ENCODE measurements at regions not wholly inside any gene's neighbourhood (a gene's known extent, or its start where the extent isn't known, plus 50 kb on each side); places are given as distances from the start of the nearest gene placed in this dataset.
A peak's percentile ranks its signal among the peaks of the same experiment; 100 is the strongest.

DNA sequence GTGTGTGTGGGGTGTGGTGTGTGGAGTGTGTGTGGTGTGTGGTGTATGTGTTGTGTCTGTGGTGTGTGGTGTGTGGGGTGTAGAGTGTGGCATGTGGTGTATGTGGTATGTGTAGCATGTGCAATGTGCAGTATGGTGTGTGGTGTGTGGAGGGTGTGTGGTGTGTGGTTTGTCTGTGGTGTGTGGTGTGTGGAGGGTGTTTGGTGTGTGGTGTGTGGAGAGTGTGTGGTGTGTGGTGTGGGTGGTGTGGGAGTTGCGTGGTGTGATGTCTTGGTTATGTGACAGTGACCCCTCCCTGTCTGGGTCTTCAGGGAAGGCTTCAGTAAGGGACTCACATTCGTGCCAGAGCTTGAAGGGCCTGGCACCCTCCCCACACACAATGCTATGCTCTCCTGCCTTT lies 718.2 kb upstream of the SOX11 start:
- Histone ChIP-seq H3K9me3 (ENCODE audit: low read depth) (no peaks in the 10 kb centered on the region), H3K27me3 (no peaks in the 10 kb centered on the region), H3K9ac (no peak overlapping the region), H3K4me1 (peaks cover 8% of the 10 kb centered on the region), H3K79me2 (ENCODE audit: low read depth) (no peaks in the 10 kb centered on the region), H3K27ac (no peak overlapping the region), H3F3A (ENCODE audit: low read depth) (peaks cover 2% of the 10 kb centered on the region), H2AFZ (replicated peaks) (no peak overlapping the region), H3K4me3 (no peak overlapping the region), H3K4me2 (no peak overlapping the region), H3K36me3 (no peaks in the 10 kb centered on the region), H4K20me1 (ENCODE audit: low read depth) (no peaks in the 10 kb centered on the region)
- Mint-ChIP-seq H3K4me3 (no peak overlapping the region), H3K27ac (no peak overlapping the region), H3K9me3 (peaks cover 8% of the 10 kb centered on the region), H3K27me3 (ENCODE audit: insufficient read depth, low read depth) (peaks cover 8% of the 10 kb centered on the region), H3K4me1 (peaks cover 7% of the 10 kb centered on the region), H3K36me3 (peaks cover 1% of the 10 kb centered on the region)
- TF ChIP-seq, protein P1, sequence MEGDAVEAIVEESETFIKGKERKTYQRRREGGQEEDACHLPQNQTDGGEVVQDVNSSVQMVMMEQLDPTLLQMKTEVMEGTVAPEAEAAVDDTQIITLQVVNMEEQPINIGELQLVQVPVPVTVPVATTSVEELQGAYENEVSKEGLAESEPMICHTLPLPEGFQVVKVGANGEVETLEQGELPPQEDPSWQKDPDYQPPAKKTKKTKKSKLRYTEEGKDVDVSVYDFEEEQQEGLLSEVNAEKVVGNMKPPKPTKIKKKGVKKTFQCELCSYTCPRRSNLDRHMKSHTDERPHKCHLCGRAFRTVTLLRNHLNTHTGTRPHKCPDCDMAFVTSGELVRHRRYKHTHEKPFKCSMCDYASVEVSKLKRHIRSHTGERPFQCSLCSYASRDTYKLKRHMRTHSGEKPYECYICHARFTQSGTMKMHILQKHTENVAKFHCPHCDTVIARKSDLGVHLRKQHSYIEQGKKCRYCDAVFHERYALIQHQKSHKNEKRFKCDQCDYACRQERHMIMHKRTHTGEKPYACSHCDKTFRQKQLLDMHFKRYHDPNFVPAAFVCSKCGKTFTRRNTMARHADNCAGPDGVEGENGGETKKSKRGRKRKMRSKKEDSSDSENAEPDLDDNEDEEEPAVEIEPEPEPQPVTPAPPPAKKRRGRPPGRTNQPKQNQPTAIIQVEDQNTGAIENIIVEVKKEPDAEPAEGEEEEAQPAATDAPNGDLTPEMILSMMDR (IDR thresholded peaks at IDR 0.05), result no peak
- TF ChIP-seq EZH2 (IDR thresholded peaks at IDR 0.05) (no peak), EZH2phosphoT487 (IDR thresholded peaks at IDR 0.05) (no peak)
- DNase-seq (ENCODE audit: low spot score), result no peak

DNA sequence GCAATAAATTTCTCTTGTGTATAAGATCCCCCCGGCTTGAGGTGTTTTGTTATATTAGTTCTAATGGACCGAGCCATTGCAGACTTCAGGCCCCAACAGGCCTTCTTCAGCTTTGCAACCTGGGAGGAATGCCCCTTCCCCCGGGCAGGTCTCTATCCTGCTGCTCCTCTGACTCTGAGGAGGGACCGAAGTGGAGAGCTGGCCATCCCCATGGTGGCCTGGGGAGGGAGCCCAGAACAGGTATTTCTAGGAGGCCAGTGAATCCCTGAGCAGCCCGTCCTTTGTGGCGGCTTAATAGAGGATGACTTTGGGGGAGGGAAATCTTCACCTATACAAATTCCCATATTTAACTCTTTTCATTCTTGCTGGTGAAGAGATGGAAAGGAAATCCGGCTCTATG lies 715.8 kb upstream of the SOX11 start:
- no peaks in the 10 kb centered on the region for H4K20me1 ChIP-seq (ENCODE audit: low read depth)
- H2AFZ ChIP-seq (replicated peaks), result no peak overlapping the region
- no peak overlapping the region for H3K4me3 ChIP-seq
- H3K79me2 ChIP-seq (ENCODE audit: low read depth), result no peaks in the 10 kb centered on the region
- Mint-ChIP-seq H3K4me1 (peaks cover 23% of the 10 kb centered on the region), H3K27me3 (ENCODE audit: insufficient read depth, low read depth) (peaks cover 4% of the 10 kb centered on the region), H3K27ac (no peak overlapping the region), H3K4me3 (no peak overlapping the region), H3K9me3 (peaks cover 9% of the 10 kb centered on the region), H3K36me3 (peaks cover 2% of the 10 kb centered on the region)
- no peaks in the 10 kb centered on the region for H3K36me3 ChIP-seq
- H3K4me2 ChIP-seq, result no peak overlapping the region
- TF ChIP-seq, protein P1 (IDR thresholded peaks at IDR 0.05), result no peak
- TF ChIP-seq EZH2 (IDR thresholded peaks at IDR 0.05) (no peak), EZH2phosphoT487 (IDR thresholded peaks at IDR 0.05) (no peak)
- peaks cover 33% of the 10 kb centered on the region for H3K4me1 ChIP-seq
- peaks cover 25% of the 10 kb centered on the region for H3F3A ChIP-seq (ENCODE audit: low read depth)
- DNase-seq (ENCODE audit: low spot score), result no peak
- H3K9ac ChIP-seq, result no peak overlapping the region
- H3K9me3 ChIP-seq (ENCODE audit: low read depth), result no peaks in the 10 kb centered on the region
- no peaks in the 10 kb centered on the region for H3K27me3 ChIP-seq
- no peak overlapping the region for H3K27ac ChIP-seq

DNA sequence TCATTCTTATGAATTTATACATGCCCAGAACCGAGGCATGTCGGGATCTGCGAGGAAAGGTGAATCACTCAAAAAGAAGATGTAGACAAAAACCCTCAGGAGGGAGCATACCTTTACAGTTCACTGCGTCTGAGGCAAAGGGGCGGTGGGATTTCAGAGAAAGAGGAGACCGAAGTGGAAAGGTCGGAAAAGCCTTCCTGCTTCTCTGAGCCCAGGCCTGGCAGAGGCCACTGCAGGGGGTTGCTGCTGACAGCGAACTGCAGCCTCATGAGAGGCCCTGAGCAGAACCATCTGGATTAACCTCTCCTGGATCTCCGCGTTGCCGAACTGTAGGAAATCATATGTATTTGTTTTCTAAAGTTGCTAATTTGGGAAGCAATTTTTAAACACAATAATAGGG lies 713.1 kb upstream of the SOX11 start:
- TF ChIP-seq EZH2 (IDR thresholded peaks at IDR 0.05) (no peak), EZH2phosphoT487 (IDR thresholded peaks at IDR 0.05) (no peak)
- TF ChIP-seq, protein P1 (IDR thresholded peaks at IDR 0.05), result no peak
- peak; percentile 63 for DNase-seq (ENCODE audit: low spot score)
- H2AFZ ChIP-seq (replicated peaks), result no peak overlapping the region

More for the DNA sequence above, 713.1 kb upstream of the SOX11 start:
- no peaks in the 10 kb centered on the region for H3K79me2 ChIP-seq (ENCODE audit: low read depth)
- no peak overlapping the region for H3K9ac ChIP-seq
- H3K9me3 Mint-ChIP-seq, result peaks cover 9% of the 10 kb centered on the region
- no peaks in the 10 kb centered on the region for H3K36me3 ChIP-seq
- peaks cover 33% of the 10 kb centered on the region for H3K4me1 ChIP-seq
- H3K4me3 ChIP-seq, result no peak overlapping the region
- H3K27me3 ChIP-seq, result no peaks in the 10 kb centered on the region
- no peak overlapping the region for H3K4me2 ChIP-seq
- no peak overlapping the region for H3K27ac Mint-ChIP-seq
- peaks cover 4% of the 10 kb centered on the region for H3K27me3 Mint-ChIP-seq (ENCODE audit: insufficient read depth, low read depth)
- H3K36me3 Mint-ChIP-seq, result peaks cover 2% of the 10 kb centered on the region
- no peaks in the 10 kb centered on the region for H3K9me3 ChIP-seq (ENCODE audit: low read depth)
- no peaks in the 10 kb centered on the region for H4K20me1 ChIP-seq (ENCODE audit: low read depth)
- no peak overlapping the region for H3K27ac ChIP-seq
- no peak overlapping the region for H3K4me3 Mint-ChIP-seq
- H3K4me1 Mint-ChIP-seq, result peaks cover 23% of the 10 kb centered on the region
- peaks cover 25% of the 10 kb centered on the region for H3F3A ChIP-seq (ENCODE audit: low read depth)

Data from neural progenitor cell (in vitro differentiated cells).